Calu3 (cell line): ENCODE measurements at regions not wholly inside any gene's neighbourhood (a gene's known extent, or its start where the extent isn't known, plus 50 kb on each side); places are given as distances from the start of the nearest gene placed in this dataset.

Experiments used
- BruUV-seq: library from RNA; stranded (reverse); fragments of 400-500 nt; replicated peaks from 2 replicates; lab custom pipeline; 2021; lab: Mats Ljungman, UMichigan
- CTCF ChIA-PET: fragments of 300-600 bp; sonication (Branson Sonifier 250); formaldehyde crosslinking; loops from one replicate; lab custom pipeline; 2022; ENCODE audit warnings: antibody characterized with exemption; lab: Charles Lee
- DNase-seq: peaks from one replicate; pipeline ENCODE4 v3.0.0; 2022
- H3K27ac Mint-ChIP-seq: one replicate; pipeline ENCODE4 v1.8.0; 2022; ENCODE audit warnings: mixed read lengths; ENCODE audit not compliant: unreplicated experiment
- H3K27me3 Mint-ChIP-seq: one replicate; pipeline ENCODE4 v1.8.0; 2022; ENCODE audit warnings: mixed read lengths; ENCODE audit not compliant: unreplicated experiment
- H3K36me3 Mint-ChIP-seq: one replicate; pipeline ENCODE4 v1.8.0; 2022; ENCODE audit warnings: mild to moderate bottlenecking, moderate library complexity, mixed read lengths; ENCODE audit not compliant: insufficient read depth, unreplicated experiment
- H3K4me1 Mint-ChIP-seq: one replicate; pipeline ENCODE4 v1.8.0; 2022; ENCODE audit warnings: mild to moderate bottlenecking, low read depth, mixed read lengths; ENCODE audit not compliant: unreplicated experiment
- H3K4me3 Mint-ChIP-seq: one replicate; pipeline ENCODE4 v1.8.0; 2022; ENCODE audit warnings: mild to moderate bottlenecking, low read depth, moderate library complexity, mixed read lengths; ENCODE audit not compliant: unreplicated experiment
- H3K9me3 Mint-ChIP-seq: one replicate; pipeline ENCODE4 v1.8.0; 2022; ENCODE audit warnings: low read depth, mixed read lengths; ENCODE audit not compliant: unreplicated experiment
- CTCF ChIP-seq: fragments of 200-600 bp; IDR thresholded peaks from one replicate; pipeline ENCODE4 v1.8.0; 2022; ENCODE audit warnings: antibody characterized with exemption; ENCODE audit not compliant: unreplicated experiment
- intact Hi-C: fragments of 100-400 bp; cut with micrococcal nuclease; formaldehyde crosslinking; loops from one replicate; pipeline ENCODE4 v1.10.0; 2022; ENCODE audit not compliant: unreplicated experiment

GRCh38 chr6:165716886-165717285 is 53.8 kb upstream of the PDE10A start:
- BruUV-seq, result no TSS peak
- CTCF ChIA-PET, result no interaction called here
- no peaks in the 10 kb centered on the region for H3K27me3 Mint-ChIP-seq
- H3K9me3 Mint-ChIP-seq, result no peaks in the 10 kb centered on the region
- H3K4me1 Mint-ChIP-seq, result peaks cover 36% of the 10 kb centered on the region
- H3K36me3 Mint-ChIP-seq, result no peaks in the 10 kb centered on the region
- no peak overlapping the region for H3K27ac Mint-ChIP-seq
- no peak overlapping the region for H3K4me3 Mint-ChIP-seq
- TF ChIP-seq CTCF, result no peak
- no peak for DNase-seq
- intact Hi-C loops, result loop anchor here (5.0 kb wide), 1 partner anchor 160 kb away; no protein-coding TSS in a partner anchor

- Mint-ChIP-seq H3K4me3 (no peak overlapping the region), H3K4me1 (peaks cover 36% of the 10 kb centered on the region), H3K36me3 (no peaks in the 10 kb centered on the region), H3K9me3 (no peaks in the 10 kb centered on the region), H3K27ac (no peak overlapping the region), H3K27me3 (no peaks in the 10 kb centered on the region)
- no peak for DNase-seq
- TF ChIP-seq CTCF, result no peak
- BruUV-seq, result no TSS peak
- intact Hi-C loops, result loop anchor here (5.0 kb wide), 1 partner anchor 158 kb away; no protein-coding TSS in a partner anchor
- CTCF ChIA-PET, result no interaction called here
These were observed 52.4 kb upstream of the PDE10A start for GRCh38 chr6:165715428-165715827.

- H3K27me3 Mint-ChIP-seq, result no peaks in the 10 kb centered on the region
- no peaks in the 10 kb centered on the region for H3K9me3 Mint-ChIP-seq
- intact Hi-C loops, result loop anchor here (5.0 kb wide), 1 partner anchor 158 kb away; no protein-coding TSS in a partner anchor
- H3K4me3 Mint-ChIP-seq, result no peak overlapping the region
- H3K27ac Mint-ChIP-seq, result no peak overlapping the region
- DNase-seq, result no peak
- TF ChIP-seq CTCF, result no peak
- BruUV-seq, result no TSS peak
- H3K36me3 Mint-ChIP-seq, result no peaks in the 10 kb centered on the region
- H3K4me1 Mint-ChIP-seq, result peaks cover 36% of the 10 kb centered on the region
- CTCF ChIA-PET, result no interaction called here
These were observed 51.9 kb upstream of the PDE10A start for GRCh38 chr6:165714907-165715306.

- Mint-ChIP-seq H3K9me3 (no peaks in the 10 kb centered on the region), H3K4me3 (no peak overlapping the region), H3K4me1 (peaks cover 30% of the 10 kb centered on the region), H3K27me3 (no peaks in the 10 kb centered on the region), H3K36me3 (no peaks in the 10 kb centered on the region), H3K27ac (no peak overlapping the region)
- no TSS peak for BruUV-seq
- DNase-seq, result no peak
- intact Hi-C loops, result no loop called here
- CTCF ChIA-PET, result no interaction called here
- TF ChIP-seq CTCF, result no peak
These were observed 50.9 kb upstream of the PDE10A start for GRCh38 chr6:165713845-165714466.
